ENCODE measurements at regions not wholly inside any gene's neighbourhood (a gene's known extent, or its start where the extent isn't known, plus 50 kb on each side); places are given as distances from the start of the nearest gene placed in this dataset.

- Histone ChIP-seq H3K36me3 (replicated peaks; ENCODE audit: control insufficient read depth, insufficient read depth, low read length) (no peaks in the 10 kb centered on the region), H3K27me3 (ENCODE audit: control insufficient read depth, insufficient read depth, low read length) (no peaks in the 10 kb centered on the region)
- DNase-seq, result no peak
Measured at GRCh38 chr21:15559660-15560059, 170.1 kb upstream of the USP25 start.

GRCh38 chr21:15560383-15561056 lies 169.3 kb upstream of the USP25 start:
- no peak for DNase-seq
- Histone ChIP-seq H3K27me3 (ENCODE audit: control insufficient read depth, insufficient read depth, low read length) (no peaks in the 10 kb centered on the region), H3K4me3 (ENCODE audit: insufficient read depth, low read depth, low read length) (no peak overlapping the region), H3K36me3 (replicated peaks; ENCODE audit: control insufficient read depth, insufficient read depth, low read length) (no peaks in the 10 kb centered on the region)

More at GRCh38 chr21:15559660-15560059, 170.1 kb upstream of the USP25 start:
- H3K4me3 ChIP-seq (ENCODE audit: insufficient read depth, low read depth, low read length), result no peak overlapping the region

GRCh38 chr21:15562748-15563147 lies 167.0 kb upstream of the USP25 start:
- Histone ChIP-seq H3K4me3 (ENCODE audit: insufficient read depth, low read depth, low read length) (no peak overlapping the region), H3K27me3 (ENCODE audit: control insufficient read depth, insufficient read depth, low read length) (no peaks in the 10 kb centered on the region), H3K36me3 (replicated peaks; ENCODE audit: control insufficient read depth, insufficient read depth, low read length) (no peaks in the 10 kb centered on the region)
- DNase-seq, result no peak

GRCh38 chr21:15564907-15565306 lies 164.9 kb upstream of the USP25 start:
- H3K36me3 ChIP-seq (replicated peaks; ENCODE audit: control insufficient read depth, insufficient read depth, low read length), result no peaks in the 10 kb centered on the region
- no peak overlapping the region for H3K4me3 ChIP-seq (ENCODE audit: insufficient read depth, low read depth, low read length)
- DNase-seq, result no peak
- no peaks in the 10 kb centered on the region for H3K27me3 ChIP-seq (ENCODE audit: control insufficient read depth, insufficient read depth, low read length)

- no peak for DNase-seq
- Histone ChIP-seq H3K4me3 (ENCODE audit: insufficient read depth, low read depth, low read length) (no peak overlapping the region), H3K27me3 (ENCODE audit: control insufficient read depth, insufficient read depth, low read length) (no peaks in the 10 kb centered on the region)
Measured at GRCh38 chr21:15566703-15567102, 163.1 kb upstream of the USP25 start.

GRCh38 chr21:15567191-15567590 lies 162.6 kb upstream of the USP25 start:
- H3K36me3 ChIP-seq (replicated peaks; ENCODE audit: control insufficient read depth, insufficient read depth, low read length), result no peaks in the 10 kb centered on the region
- no peaks in the 10 kb centered on the region for H3K27me3 ChIP-seq (ENCODE audit: control insufficient read depth, insufficient read depth, low read length)
- no peak overlapping the region for H3K4me3 ChIP-seq (ENCODE audit: insufficient read depth, low read depth, low read length)
- DNase-seq, result no peak

More at GRCh38 chr21:15566703-15567102, 163.1 kb upstream of the USP25 start:
- no peaks in the 10 kb centered on the region for H3K36me3 ChIP-seq (replicated peaks; ENCODE audit: control insufficient read depth, insufficient read depth, low read length)

- H3K36me3 ChIP-seq (replicated peaks; ENCODE audit: control insufficient read depth, insufficient read depth, low read length), result no peaks in the 10 kb centered on the region
- no peak overlapping the region for H3K4me3 ChIP-seq (ENCODE audit: insufficient read depth, low read depth, low read length)
- H3K27me3 ChIP-seq (ENCODE audit: control insufficient read depth, insufficient read depth, low read length), result no peaks in the 10 kb centered on the region
- no peak for DNase-seq
Measured at GRCh38 chr21:15568516-15568915, 161.3 kb upstream of the USP25 start.

- Histone ChIP-seq H3K36me3 (replicated peaks; ENCODE audit: control insufficient read depth, insufficient read depth, low read length) (no peaks in the 10 kb centered on the region), H3K27me3 (ENCODE audit: control insufficient read depth, insufficient read depth, low read length) (no peaks in the 10 kb centered on the region), H3K4me3 (ENCODE audit: insufficient read depth, low read depth, low read length) (no peak overlapping the region)
- no peak for DNase-seq
Measured at GRCh38 chr21:15586752-15587427, 142.9 kb upstream of the USP25 start.

- Histone ChIP-seq H3K4me3 (ENCODE audit: insufficient read depth, low read depth, low read length) (no peak overlapping the region), H3K27me3 (ENCODE audit: control insufficient read depth, insufficient read depth, low read length) (no peaks in the 10 kb centered on the region)
- DNase-seq, result peak; percentile 7
Measured at GRCh38 chr21:15592271-15592860, 137.4 kb upstream of the USP25 start.

GRCh38 chr21:15592957-15593356 lies 136.8 kb upstream of the USP25 start:
- H3K4me3 ChIP-seq (ENCODE audit: insufficient read depth, low read depth, low read length), result no peak overlapping the region
- no peak for DNase-seq
- H3K27me3 ChIP-seq (ENCODE audit: control insufficient read depth, insufficient read depth, low read length), result no peaks in the 10 kb centered on the region
- no peaks in the 10 kb centered on the region for H3K36me3 ChIP-seq (replicated peaks; ENCODE audit: control insufficient read depth, insufficient read depth, low read length)

More at GRCh38 chr21:15592271-15592860, 137.4 kb upstream of the USP25 start:
- no peaks in the 10 kb centered on the region for H3K36me3 ChIP-seq (replicated peaks; ENCODE audit: control insufficient read depth, insufficient read depth, low read length)

- Histone ChIP-seq H3K27me3 (ENCODE audit: control insufficient read depth, insufficient read depth, low read length) (no peaks in the 10 kb centered on the region), H3K36me3 (replicated peaks; ENCODE audit: control insufficient read depth, insufficient read depth, low read length) (no peaks in the 10 kb centered on the region), H3K4me3 (ENCODE audit: insufficient read depth, low read depth, low read length) (no peak overlapping the region)
- no peak for DNase-seq
Measured at GRCh38 chr21:15601390-15601789, 128.4 kb upstream of the USP25 start.

- DNase-seq, result peak; percentile 4
- no peaks in the 10 kb centered on the region for H3K36me3 ChIP-seq (replicated peaks; ENCODE audit: control insufficient read depth, insufficient read depth, low read length)
- H3K4me3 ChIP-seq (ENCODE audit: insufficient read depth, low read depth, low read length), result no peak overlapping the region
- H3K27me3 ChIP-seq (ENCODE audit: control insufficient read depth, insufficient read depth, low read length), result no peaks in the 10 kb centered on the region
Measured at GRCh38 chr21:15604413-15604812, 125.4 kb upstream of the USP25 start.

- DNase-seq, result no peak
- no peaks in the 10 kb centered on the region for H3K27me3 ChIP-seq (ENCODE audit: control insufficient read depth, insufficient read depth, low read length)
- H3K4me3 ChIP-seq (ENCODE audit: insufficient read depth, low read depth, low read length), result no peak overlapping the region
- H3K36me3 ChIP-seq (replicated peaks; ENCODE audit: control insufficient read depth, insufficient read depth, low read length), result no peaks in the 10 kb centered on the region
Measured at GRCh38 chr21:15614766-15615165, 115.0 kb upstream of the USP25 start.

GRCh38 chr21:15616864-15617574 lies 112.8 kb upstream of the USP25 start:
- no peaks in the 10 kb centered on the region for H3K36me3 ChIP-seq (replicated peaks; ENCODE audit: control insufficient read depth, insufficient read depth, low read length)
- no peak overlapping the region for H3K4me3 ChIP-seq (ENCODE audit: insufficient read depth, low read depth, low read length)
- DNase-seq, result no peak
- H3K27me3 ChIP-seq (ENCODE audit: control insufficient read depth, insufficient read depth, low read length), result no peaks in the 10 kb centered on the region

GRCh38 chr21:15617964-15618363 lies 111.8 kb upstream of the USP25 start:
- Histone ChIP-seq H3K27me3 (ENCODE audit: control insufficient read depth, insufficient read depth, low read length) (no peaks in the 10 kb centered on the region), H3K4me3 (ENCODE audit: insufficient read depth, low read depth, low read length) (no peak overlapping the region), H3K36me3 (replicated peaks; ENCODE audit: control insufficient read depth, insufficient read depth, low read length) (no peaks in the 10 kb centered on the region)
- DNase-seq, result no peak
